ENCODE measurements at regions not wholly inside any gene's neighbourhood (a gene's known extent, or its start where the extent isn't known, plus 50 kb on each side); places are given as distances from the start of the nearest gene placed in this dataset.

- TF ChIP-seq CTCF (IDR thresholded peaks at IDR 0.05) (no peak), POLR2A (IDR thresholded peaks at IDR 0.05) (no peak)
Observed at GRCh38 chr1:60877376-60877775, 205.0 kb upstream of the NFIA start.
